ENCODE measurements at regions not wholly inside any gene's neighbourhood (a gene's known extent, or its start where the extent isn't known, plus 50 kb on each side); places are given as distances from the start of the nearest gene placed in this dataset.
"Not testable (repeated sequence)": the region's sequence is repeated elsewhere in the genome, so short reads cannot be mapped to it uniquely, and the experiment has no call there.

DNA sequence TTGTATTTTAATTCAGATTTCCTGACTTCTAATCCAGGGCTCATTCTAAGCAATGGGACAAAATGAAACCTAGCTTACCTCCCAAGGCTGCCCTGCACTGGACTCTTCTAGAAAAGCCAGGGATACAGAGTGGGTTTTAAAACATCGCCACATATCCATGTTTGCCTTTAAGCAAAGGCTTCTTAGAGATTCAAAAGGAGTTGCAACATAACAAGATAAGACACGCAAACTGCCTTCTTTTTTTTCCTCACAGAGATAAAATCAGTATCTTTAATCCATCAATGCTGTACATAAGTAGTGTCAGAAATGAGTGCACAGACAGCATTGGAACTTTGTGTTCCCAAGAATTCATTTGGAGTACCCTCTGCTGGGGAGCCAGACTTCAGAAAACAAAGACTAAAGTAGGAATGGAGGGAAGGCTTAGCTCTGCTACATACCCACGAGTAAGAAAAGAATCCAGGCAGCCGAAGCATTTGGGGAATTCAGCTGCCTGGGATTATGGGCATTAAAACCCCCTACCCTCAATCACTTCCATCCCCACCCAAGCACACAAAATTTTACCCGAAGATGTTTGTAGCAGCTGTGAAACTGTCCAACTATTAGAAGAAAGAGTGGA, 427.8 kb downstream of the ARL4A start:
- TF ChIP-seq EZH2 (IDR thresholded peaks at IDR 0.05) (no peak), POLR2AphosphoS5 (IDR thresholded peaks at IDR 0.05; ENCODE audit: borderline replicate concordance, low read depth, low read length) (no peak), FOXP2 (optimal IDR thresholded peaks at IDR 0.05; ENCODE audit: control extremely low read depth, extremely low read length, insufficient read depth) (no peak)
- Histone ChIP-seq H3K27ac (no peak overlapping the region), H3K4me3 (no peak overlapping the region), H3K9ac (ENCODE audit: insufficient read length) (no peak overlapping the region), H3K36me3 (ENCODE audit: insufficient read depth, low read length) (no peaks in the 10 kb centered on the region), H3K9me3 (ENCODE audit: low read depth, low read length) (no peaks in the 10 kb centered on the region)
- DNase-seq (ENCODE audit: low read depth, low spot score), result no peak

DNA sequence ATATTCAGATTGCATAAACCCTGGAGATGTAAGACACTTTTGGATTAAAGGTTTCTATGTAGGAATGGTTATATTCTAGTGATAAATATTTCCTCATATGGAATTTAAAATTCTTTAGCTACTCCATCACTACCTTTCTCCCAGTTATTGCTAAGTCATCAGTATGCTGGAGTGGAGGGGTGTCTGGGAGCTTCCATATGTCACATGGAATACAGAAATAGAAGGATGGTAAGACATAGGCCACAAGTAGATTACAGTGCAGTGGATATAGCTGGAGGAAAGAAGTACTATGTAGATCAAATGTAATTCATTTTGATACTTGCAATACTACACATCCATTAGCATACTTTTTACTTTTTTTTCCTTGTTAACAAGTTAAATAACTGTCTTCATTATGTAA, 428.4 kb downstream of the ARL4A start:
- Histone ChIP-seq H3K9me3 (ENCODE audit: low read depth, low read length) (no peaks in the 10 kb centered on the region), H3K27ac (no peak overlapping the region), H3K9ac (ENCODE audit: insufficient read length) (no peak overlapping the region), H3K4me3 (no peak overlapping the region), H3K36me3 (ENCODE audit: insufficient read depth, low read length) (no peaks in the 10 kb centered on the region)
- TF ChIP-seq FOXP2 (optimal IDR thresholded peaks at IDR 0.05; ENCODE audit: control extremely low read depth, extremely low read length, insufficient read depth) (no peak), POLR2AphosphoS5 (IDR thresholded peaks at IDR 0.05; ENCODE audit: borderline replicate concordance, low read depth, low read length) (no peak), EZH2 (IDR thresholded peaks at IDR 0.05) (no peak)
- DNase-seq (ENCODE audit: low read depth, low spot score), result no peak

DNA sequence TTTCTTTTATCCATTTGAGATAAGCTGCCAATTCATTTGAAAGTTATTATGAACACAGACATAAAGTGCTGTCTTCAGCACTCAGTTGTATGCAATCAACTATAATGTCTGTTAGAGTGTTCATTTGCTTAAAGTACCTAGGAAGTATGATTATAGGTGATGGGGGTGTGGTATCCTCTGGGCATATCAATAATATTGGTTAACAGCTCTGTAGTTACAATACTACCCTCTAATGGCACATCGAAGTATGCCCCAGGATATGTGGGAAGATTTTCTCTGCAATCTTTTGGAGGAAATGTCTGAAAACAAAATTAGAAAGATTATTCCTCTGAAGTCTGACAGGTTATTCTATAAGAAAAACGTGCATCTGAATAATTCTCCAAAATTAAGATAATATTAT, 429.7 kb downstream of the ARL4A start:
- TF ChIP-seq POLR2AphosphoS5 (IDR thresholded peaks at IDR 0.05; ENCODE audit: borderline replicate concordance, low read depth, low read length), result no peak
- no peak for TF ChIP-seq EZH2 (IDR thresholded peaks at IDR 0.05)
- no peak for TF ChIP-seq FOXP2 (optimal IDR thresholded peaks at IDR 0.05; ENCODE audit: control extremely low read depth, extremely low read length, insufficient read depth)
- no peak overlapping the region for H3K9ac ChIP-seq (ENCODE audit: insufficient read length)
- H3K4me3 ChIP-seq, result no peak overlapping the region
- no peak overlapping the region for H3K27ac ChIP-seq
- DNase-seq (ENCODE audit: low read depth, low spot score), result no peak
- H3K36me3 ChIP-seq (ENCODE audit: insufficient read depth, low read length), result no peaks in the 10 kb centered on the region
- H3K9me3 ChIP-seq (ENCODE audit: low read depth, low read length), result no peaks in the 10 kb centered on the region

DNA sequence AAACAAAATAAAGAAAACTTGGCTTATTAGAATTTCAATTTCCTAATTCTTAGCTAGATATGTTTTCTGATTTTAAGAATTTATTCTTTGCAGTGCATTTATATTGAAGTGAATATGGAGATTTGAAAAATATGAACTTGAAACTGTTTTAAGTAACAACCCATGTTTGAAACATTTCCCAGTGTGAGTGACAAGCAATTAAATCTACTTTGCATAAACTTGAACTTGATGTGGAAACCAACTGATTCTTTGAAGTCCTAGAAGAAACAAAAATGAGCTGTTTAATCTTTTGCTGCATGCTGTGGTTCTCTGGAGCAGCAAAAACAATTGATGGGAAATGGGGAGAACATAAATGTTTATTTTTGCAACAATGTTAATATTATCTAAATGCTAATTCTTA, 430.2 kb downstream of the ARL4A start:
- Histone ChIP-seq H3K9me3 (ENCODE audit: low read depth, low read length) (no peaks in the 10 kb centered on the region), H3K36me3 (ENCODE audit: insufficient read depth, low read length) (no peaks in the 10 kb centered on the region), H3K9ac (ENCODE audit: insufficient read length) (no peak overlapping the region), H3K4me3 (no peak overlapping the region), H3K27ac (no peak overlapping the region)
- TF ChIP-seq EZH2 (IDR thresholded peaks at IDR 0.05) (no peak), FOXP2 (optimal IDR thresholded peaks at IDR 0.05; ENCODE audit: control extremely low read depth, extremely low read length, insufficient read depth) (no peak), POLR2AphosphoS5 (IDR thresholded peaks at IDR 0.05; ENCODE audit: borderline replicate concordance, low read depth, low read length) (no peak)
- DNase-seq (ENCODE audit: low read depth, low spot score), result no peak

DNA sequence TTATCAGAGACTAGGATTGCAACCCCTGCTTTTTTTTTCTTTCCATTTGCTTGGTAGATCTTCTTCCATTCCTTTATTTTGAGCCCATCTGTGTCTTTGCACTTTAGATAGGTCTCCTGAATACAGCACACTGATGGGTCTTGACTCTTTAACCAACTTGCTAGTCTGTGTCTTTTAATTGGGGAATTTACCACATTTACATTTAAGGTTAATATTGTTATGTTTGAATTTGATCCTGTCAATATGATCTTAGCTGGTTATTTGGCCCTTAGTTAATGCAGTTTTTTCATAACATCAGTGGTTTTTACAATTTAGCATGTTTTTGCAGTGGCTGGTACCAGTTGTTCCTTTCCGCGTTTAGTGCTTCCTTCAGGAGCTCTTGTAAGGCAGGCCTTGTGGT, 437.2 kb downstream of the ARL4A start:
- not testable (repeated sequence) for H3K9ac ChIP-seq (ENCODE audit: insufficient read length); H3K36me3 ChIP-seq (ENCODE audit: insufficient read depth, low read length); DNase-seq (ENCODE audit: low read depth, low spot score); H3K4me3 ChIP-seq; H3K27ac ChIP-seq; H3K9me3 ChIP-seq (ENCODE audit: low read depth, low read length)

DNA sequence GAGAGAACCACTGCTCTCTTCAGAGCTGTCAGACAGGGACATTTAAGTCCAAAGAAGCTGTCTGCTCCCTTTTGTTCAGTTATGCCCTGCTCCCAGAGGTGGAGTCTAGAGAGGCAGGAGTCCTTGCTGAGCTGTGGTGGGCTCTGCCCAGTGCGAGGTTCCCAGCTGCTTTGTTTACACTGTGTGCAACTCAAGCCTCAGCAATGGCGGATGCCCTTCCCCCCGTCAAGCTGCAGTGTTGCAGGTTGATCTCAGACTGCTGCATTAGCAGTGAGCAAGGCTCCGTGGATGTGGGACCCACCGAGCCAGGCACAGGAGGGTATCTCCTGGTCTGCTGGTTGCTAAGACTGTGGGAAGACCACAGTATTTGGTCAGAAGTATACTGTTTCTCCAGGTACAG, 438.9 kb downstream of the ARL4A start:
- Histone ChIP-seq H3K4me3 (no peak overlapping the region), H3K27ac (no peak overlapping the region), H3K36me3 (ENCODE audit: insufficient read depth, low read length) (no peaks in the 10 kb centered on the region), H3K9me3 (ENCODE audit: low read depth, low read length) (no peaks in the 10 kb centered on the region), H3K9ac (ENCODE audit: insufficient read length) (no peak overlapping the region)
- TF ChIP-seq POLR2AphosphoS5 (IDR thresholded peaks at IDR 0.05; ENCODE audit: borderline replicate concordance, low read depth, low read length) (no peak), FOXP2 (optimal IDR thresholded peaks at IDR 0.05; ENCODE audit: control extremely low read depth, extremely low read length, insufficient read depth) (no peak), EZH2 (IDR thresholded peaks at IDR 0.05) (no peak)
- DNase-seq (ENCODE audit: low read depth, low spot score), result no peak

DNA sequence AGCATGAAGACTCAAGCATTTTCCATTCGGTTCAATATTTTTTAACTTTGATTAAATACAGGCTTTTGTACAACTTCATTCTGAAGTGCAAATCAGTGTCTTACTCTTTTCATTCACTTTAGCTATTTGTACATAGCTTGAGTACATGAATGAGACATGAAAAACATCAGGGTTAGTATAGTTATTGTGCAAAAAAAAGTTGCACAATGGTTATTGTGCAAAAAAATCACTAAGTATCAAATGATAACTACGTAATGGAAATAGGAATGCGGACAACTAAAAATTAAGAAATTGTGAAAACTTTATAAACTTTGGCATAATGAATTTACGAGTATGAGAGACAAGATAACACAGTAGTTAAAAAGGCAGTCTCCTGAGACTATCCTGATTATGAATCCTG, 442.9 kb downstream of the ARL4A start:
- Histone ChIP-seq H3K27ac (no peak overlapping the region), H3K9me3 (ENCODE audit: low read depth, low read length) (no peaks in the 10 kb centered on the region), H3K4me3 (no peak overlapping the region), H3K36me3 (ENCODE audit: insufficient read depth, low read length) (no peaks in the 10 kb centered on the region), H3K9ac (ENCODE audit: insufficient read length) (no peak overlapping the region)
- TF ChIP-seq EZH2 (IDR thresholded peaks at IDR 0.05) (no peak), FOXP2 (optimal IDR thresholded peaks at IDR 0.05; ENCODE audit: control extremely low read depth, extremely low read length, insufficient read depth) (no peak), POLR2AphosphoS5 (IDR thresholded peaks at IDR 0.05; ENCODE audit: borderline replicate concordance, low read depth, low read length) (no peak)
- DNase-seq (ENCODE audit: low read depth, low spot score), result no peak

DNA sequence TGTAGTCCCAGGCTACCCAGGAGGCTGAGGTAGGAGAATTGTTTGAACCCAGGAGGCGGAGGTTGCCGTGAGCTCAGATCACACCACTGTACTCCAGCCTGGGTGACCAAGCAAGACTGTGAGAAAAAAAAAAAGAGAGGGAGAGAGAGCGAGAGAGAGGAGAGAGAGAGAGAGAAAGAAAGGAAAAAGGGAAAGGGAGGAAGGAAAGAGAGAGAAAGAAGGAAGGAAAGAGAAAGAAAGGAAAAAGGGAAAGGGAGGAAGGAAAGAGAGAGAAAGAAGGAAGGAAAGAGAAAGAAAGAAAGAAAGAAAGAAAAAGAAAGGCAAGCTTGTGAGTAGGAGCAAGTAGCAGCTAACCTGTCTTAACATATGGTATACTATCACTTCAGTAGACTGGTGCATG, 443.5 kb downstream of the ARL4A start:
- not testable (repeated sequence) for H3K9ac ChIP-seq (ENCODE audit: insufficient read length); H3K36me3 ChIP-seq (ENCODE audit: insufficient read depth, low read length); DNase-seq (ENCODE audit: low read depth, low spot score); H3K4me3 ChIP-seq; H3K27ac ChIP-seq; H3K9me3 ChIP-seq (ENCODE audit: low read depth, low read length)

DNA sequence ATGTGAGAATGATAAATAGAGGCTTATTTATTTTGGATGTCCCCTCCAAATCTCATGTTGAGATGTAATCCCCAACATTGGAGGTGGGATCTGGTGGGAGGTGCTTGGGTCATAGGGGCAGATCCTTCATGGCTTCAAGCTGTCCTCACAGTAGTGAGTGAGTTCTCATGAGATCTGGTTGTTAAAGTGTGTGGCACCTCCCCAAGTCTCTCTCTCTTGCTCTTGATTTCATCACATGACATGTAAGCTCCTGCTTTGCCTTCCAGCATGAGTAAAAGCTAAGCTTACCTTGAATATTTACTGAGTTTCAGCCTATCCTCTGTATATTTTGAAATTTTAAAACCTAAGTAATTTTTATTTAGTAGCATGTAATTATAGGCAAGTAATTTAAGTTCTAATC, 444.9 kb downstream of the ARL4A start:
- Histone ChIP-seq H3K4me3 (no peak overlapping the region), H3K9ac (ENCODE audit: insufficient read length) (no peak overlapping the region), H3K27ac (no peak overlapping the region), H3K9me3 (ENCODE audit: low read depth, low read length) (no peaks in the 10 kb centered on the region), H3K36me3 (ENCODE audit: insufficient read depth, low read length) (no peaks in the 10 kb centered on the region)
- no peak for DNase-seq (ENCODE audit: low read depth, low spot score)
- no peak for TF ChIP-seq FOXP2 (optimal IDR thresholded peaks at IDR 0.05; ENCODE audit: control extremely low read depth, extremely low read length, insufficient read depth)
- no peak for TF ChIP-seq POLR2AphosphoS5 (IDR thresholded peaks at IDR 0.05; ENCODE audit: borderline replicate concordance, low read depth, low read length)
- TF ChIP-seq EZH2 (IDR thresholded peaks at IDR 0.05), result no peak

DNA sequence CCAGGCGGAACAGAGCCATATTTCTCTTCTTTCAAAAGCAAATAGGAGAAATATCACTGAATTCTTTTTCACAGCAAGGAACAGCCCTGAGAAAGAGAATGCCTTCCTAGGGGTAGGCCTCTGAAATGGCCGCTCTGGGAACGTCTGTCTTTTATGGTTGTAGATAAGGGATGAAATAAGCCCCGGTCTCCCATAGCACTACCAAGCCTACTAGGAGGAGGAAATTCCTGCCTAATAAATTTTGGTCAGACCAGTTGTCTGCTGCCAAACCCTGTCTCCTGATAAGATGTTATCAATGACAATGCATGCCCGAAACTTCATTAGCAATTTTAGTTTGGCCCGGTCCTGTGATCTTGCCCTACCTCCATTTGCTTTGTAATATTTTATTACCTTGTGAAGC, 448.9 kb downstream of the ARL4A start:
- not testable (repeated sequence) for H3K9me3 ChIP-seq (ENCODE audit: low read depth, low read length); DNase-seq (ENCODE audit: low read depth, low spot score); H3K9ac ChIP-seq (ENCODE audit: insufficient read length); H3K27ac ChIP-seq; H3K36me3 ChIP-seq (ENCODE audit: insufficient read depth, low read length); H3K4me3 ChIP-seq
